DND-41 (cell line): ENCODE measurements at regions not wholly inside any gene's neighbourhood (a gene's known extent, or its start where the extent isn't known, plus 50 kb on each side); places are given as distances from the start of the nearest gene placed in this dataset.

Experiments
- EZH2 ChIP-seq: IDR thresholded peaks from 3 replicates; pipeline ENCODE4 v1.6.1; 2012; ENCODE audit warnings: borderline replicate concordance, low read depth, mild to moderate bottlenecking, moderate library complexity, low read length, inconsistent platforms; ENCODE audit not compliant: severe bottlenecking
- TF ChIP-seq, protein P1 (sequence below): IDR thresholded peaks from 2 replicates; pipeline ENCODE4 v1.5.1; 2012; ENCODE audit warnings: borderline replicate concordance, low read length, moderate library complexity, mild to moderate bottlenecking; ENCODE audit not compliant: poor library complexity, severe bottlenecking; ENCODE audit errors: extremely low read depth

DNA sequence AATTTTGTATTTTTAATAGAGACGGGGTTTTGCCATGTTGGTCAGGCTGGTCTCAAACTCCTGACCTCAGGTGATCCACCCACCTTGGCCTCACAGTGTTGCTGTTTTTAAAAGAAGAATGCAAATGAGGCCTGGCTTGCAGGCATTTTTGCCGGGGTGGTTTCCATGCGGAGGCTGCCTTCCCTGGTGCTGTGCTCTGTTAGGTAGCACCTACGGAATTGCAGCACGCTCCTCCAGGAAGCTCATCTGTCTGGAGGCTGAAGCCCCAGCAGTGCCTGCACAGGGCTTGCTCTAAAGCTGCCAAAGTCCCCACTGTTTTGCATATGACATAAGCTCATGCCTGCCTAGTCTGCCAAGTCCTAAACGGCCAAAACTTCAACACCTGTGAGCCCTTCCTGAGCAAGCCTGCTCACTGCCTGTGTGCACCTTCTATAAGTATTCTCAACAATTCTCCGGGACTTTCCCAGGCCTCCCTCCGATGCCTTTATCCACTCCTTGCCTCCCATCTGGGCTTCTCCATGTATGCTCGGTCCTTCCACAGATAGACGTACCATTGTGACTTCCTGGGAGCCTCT lies 551.3 kb upstream of the RAB6C start:
- TF ChIP-seq, protein P1, sequence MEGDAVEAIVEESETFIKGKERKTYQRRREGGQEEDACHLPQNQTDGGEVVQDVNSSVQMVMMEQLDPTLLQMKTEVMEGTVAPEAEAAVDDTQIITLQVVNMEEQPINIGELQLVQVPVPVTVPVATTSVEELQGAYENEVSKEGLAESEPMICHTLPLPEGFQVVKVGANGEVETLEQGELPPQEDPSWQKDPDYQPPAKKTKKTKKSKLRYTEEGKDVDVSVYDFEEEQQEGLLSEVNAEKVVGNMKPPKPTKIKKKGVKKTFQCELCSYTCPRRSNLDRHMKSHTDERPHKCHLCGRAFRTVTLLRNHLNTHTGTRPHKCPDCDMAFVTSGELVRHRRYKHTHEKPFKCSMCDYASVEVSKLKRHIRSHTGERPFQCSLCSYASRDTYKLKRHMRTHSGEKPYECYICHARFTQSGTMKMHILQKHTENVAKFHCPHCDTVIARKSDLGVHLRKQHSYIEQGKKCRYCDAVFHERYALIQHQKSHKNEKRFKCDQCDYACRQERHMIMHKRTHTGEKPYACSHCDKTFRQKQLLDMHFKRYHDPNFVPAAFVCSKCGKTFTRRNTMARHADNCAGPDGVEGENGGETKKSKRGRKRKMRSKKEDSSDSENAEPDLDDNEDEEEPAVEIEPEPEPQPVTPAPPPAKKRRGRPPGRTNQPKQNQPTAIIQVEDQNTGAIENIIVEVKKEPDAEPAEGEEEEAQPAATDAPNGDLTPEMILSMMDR: no peak
- TF ChIP-seq EZH2: no peak
